ENCODE measurements at regions not wholly inside any gene's neighbourhood (a gene's known extent, or its start where the extent isn't known, plus 50 kb on each side); places are given as distances from the start of the nearest gene placed in this dataset.

DNA sequence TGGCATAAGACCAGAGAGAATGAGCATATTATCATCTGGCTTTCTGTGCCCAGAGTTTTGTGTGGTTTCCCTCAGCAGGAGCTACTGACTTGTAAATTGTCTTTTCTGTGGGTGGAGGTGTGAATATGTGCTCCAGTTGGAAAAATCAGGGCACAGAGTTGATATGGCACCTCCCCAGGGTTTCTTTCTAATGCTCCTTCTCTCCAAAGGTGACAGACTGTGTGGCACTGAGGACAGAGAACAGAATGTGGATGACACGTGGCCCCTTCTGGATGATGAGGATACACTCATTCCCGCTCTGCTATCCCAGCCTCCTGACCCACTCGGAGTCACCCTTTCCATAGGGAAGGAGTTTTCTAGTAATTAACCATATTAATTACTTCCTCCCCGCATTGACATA is 221.0 kb downstream of the ICE1 start:
- no peak for TF ChIP-seq POLR2A (IDR thresholded peaks at IDR 0.05; ENCODE audit: low read depth, low read length)
- no peak for TF ChIP-seq POLR2AphosphoS5 (IDR thresholded peaks at IDR 0.05; ENCODE audit: low read depth, low read length)
- TF ChIP-seq TAF1 (IDR thresholded peaks at IDR 0.05; ENCODE audit: borderline replicate concordance, low read depth, low read length), result no peak

Data from GM12892 (cell line).